HEK293 (cell line): ENCODE measurements at regions not wholly inside any gene's neighbourhood (a gene's known extent, or its start where the extent isn't known, plus 50 kb on each side); places are given as distances from the start of the nearest gene placed in this dataset.

Experiments
- CTCF ChIA-PET: fragments of 350-600 bp; formaldehyde crosslinking; extraction: SDS; loops from one replicate; lab custom pipeline; 2021; ENCODE audit warnings: antibody characterized with exemption; lab: Yijun Ruan, JAX
- POLR2A ChIA-PET: fragments of 300-600 bp; formaldehyde crosslinking; extraction: SDS; loops from one replicate; lab custom pipeline; 2020; ENCODE audit warnings: antibody characterized with exemption, inconsistent platforms; lab: Yijun Ruan, JAX
- H3K27ac ChIP-seq: fragments of 200-500 bp; sonication (Bioruptor generic); 2 replicates; pipeline ENCODE4 v1.5.1; 2014; ENCODE audit warnings: low read depth, low read length, control low read depth, inconsistent platforms; ENCODE audit errors: extremely low read depth
- H3K36me3 ChIP-seq, 2 experiments: fragments of 200-500 bp in 1 of 2; sonication (Bioruptor generic) in 1 of 2; 1 replicate in 1 of 2; 2 replicates in 1 of 2; pipeline ENCODE4 v1.5.1; 2014 to 2017; ENCODE audit warnings: inconsistent platforms in 2 of 2, low read length in 2 of 2; ENCODE audit not compliant: control insufficient read depth in 2 of 2, insufficient read depth in 1 of 2
- H3K4me1 ChIP-seq: fragments of 200-500 bp; sonication (Bioruptor generic); 2 replicates; pipeline ENCODE4 v1.5.1; 2014; ENCODE audit warnings: mild to moderate bottlenecking, low read length, inconsistent platforms; ENCODE audit not compliant: control insufficient read depth, insufficient read depth
- H3K4me3 ChIP-seq: 2 replicates; pipeline ENCODE4 v1.5.1; 2011; ENCODE audit warnings: low read depth, mild to moderate bottlenecking, control low read depth, low read length, moderate library complexity
- H3K9me3 ChIP-seq: fragments of 200-500 bp; sonication (Bioruptor generic); 2 replicates; pipeline ENCODE4 v1.5.1; 2014; ENCODE audit warnings: low read depth, low read length, inconsistent platforms; ENCODE audit not compliant: control insufficient read depth, insufficient read depth
- HOXA7 ChIP-seq: sonication (generic); formaldehyde crosslinking; IDR thresholded peaks from 2 replicates; pipeline ENCODE4 v1.8.1; 2022; ENCODE audit warnings: missing genetic modification reagents, borderline replicate concordance
- KLF16 ChIP-seq: fragments of 450-650 bp; formaldehyde crosslinking; IDR thresholded peaks from 2 replicates; pipeline ENCODE4 v1.5.1; 2017; ENCODE audit warnings: missing biosample characterization, missing genetic modification characterization
- MYNN ChIP-seq: fragments of 450-650 bp; formaldehyde crosslinking; IDR thresholded peaks from 2 replicates; pipeline ENCODE4 v1.5.1; 2016; ENCODE audit warnings: missing biosample characterization, missing genetic modification characterization, borderline replicate concordance
- SCRT1 ChIP-seq: fragments of 450-650 bp; formaldehyde crosslinking; IDR thresholded peaks from 2 replicates; pipeline ENCODE4 v1.5.1; 2016; ENCODE audit warnings: missing biosample characterization, missing genetic modification characterization, borderline replicate concordance
- WT1 ChIP-seq: fragments of 450-650 bp; formaldehyde crosslinking; IDR thresholded peaks from 2 replicates; pipeline ENCODE4 v1.5.1; 2016; ENCODE audit warnings: missing biosample characterization, missing genetic modification characterization
- ZFHX2 ChIP-seq: fragments of 450-650 bp; formaldehyde crosslinking; conservative IDR thresholded peaks from 2 replicates; pipeline ENCODE4 v1.5.1; 2016; ENCODE audit warnings: missing biosample characterization, missing genetic modification characterization
- ZNF10 ChIP-seq: fragments of 450-650 bp; formaldehyde crosslinking; IDR thresholded peaks from 2 replicates; pipeline ENCODE4 v1.5.1; 2017; ENCODE audit warnings: missing biosample characterization, missing genetic modification characterization
- ZNF157 ChIP-seq: fragments of 450-650 bp; formaldehyde crosslinking; IDR thresholded peaks from 2 replicates; pipeline ENCODE4 v1.5.1; 2016; ENCODE audit warnings: missing biosample characterization, missing genetic modification characterization
- ZNF202 ChIP-seq: fragments of 450-650 bp; formaldehyde crosslinking; IDR thresholded peaks from 2 replicates; pipeline ENCODE4 v1.5.1; 2016; ENCODE audit warnings: missing biosample characterization, missing genetic modification characterization, borderline replicate concordance
- ZNF324 ChIP-seq: fragments of 450-650 bp; formaldehyde crosslinking; IDR thresholded peaks from 2 replicates; pipeline ENCODE4 v1.5.1; 2016; ENCODE audit warnings: missing biosample characterization, missing genetic modification characterization
- ZNF366 ChIP-seq: fragments of 450-650 bp; formaldehyde crosslinking; conservative IDR thresholded peaks from 2 replicates; pipeline ENCODE4 v1.5.1; 2016; ENCODE audit warnings: missing biosample characterization, missing genetic modification characterization
- ZNF433 ChIP-seq: fragments of 450-650 bp; formaldehyde crosslinking; IDR thresholded peaks from 2 replicates; pipeline ENCODE4 v1.5.1; 2016; ENCODE audit warnings: missing biosample characterization, missing genetic modification characterization, low read depth
- ZNF677 ChIP-seq: fragments of 450-650 bp; IDR thresholded peaks from 2 replicates; pipeline ENCODE4 v1.5.0; 2018; ENCODE audit warnings: missing biosample characterization, mild to moderate bottlenecking, missing genetic modification characterization, moderate library complexity
- ZNF701 ChIP-seq: fragments of 450-650 bp; formaldehyde crosslinking; IDR thresholded peaks from 2 replicates; pipeline ENCODE4 v1.5.1; 2016; ENCODE audit warnings: missing biosample characterization, missing genetic modification characterization
- TF ChIP-seq, protein P1 (sequence below): fragments of 450-650 bp; formaldehyde crosslinking; IDR thresholded peaks from 2 replicates; pipeline ENCODE4 v1.5.1; 2016; ENCODE audit warnings: missing biosample characterization, missing genetic modification characterization
- TF ChIP-seq, protein P2 (sequence below): fragments of 450-650 bp; formaldehyde crosslinking; IDR thresholded peaks from 2 replicates; pipeline ENCODE4 v1.5.1; 2016; ENCODE audit warnings: missing biosample characterization, missing genetic modification characterization
- TF ChIP-seq, protein P3 (sequence below): fragments of 450-650 bp; formaldehyde crosslinking; IDR thresholded peaks from 2 replicates; pipeline ENCODE4 v1.5.1; 2017; ENCODE audit warnings: missing biosample characterization, missing genetic modification characterization
- TF ChIP-seq, protein P4 (sequence below): fragments of 450-650 bp; formaldehyde crosslinking; IDR thresholded peaks from 2 replicates; pipeline ENCODE4 v1.5.1; 2016; ENCODE audit warnings: missing biosample characterization, missing genetic modification characterization, borderline replicate concordance
- TF ChIP-seq, protein P5 (sequence below): fragments of 450-650 bp; formaldehyde crosslinking; IDR thresholded peaks from 2 replicates; pipeline ENCODE4 v1.5.1; 2016; ENCODE audit warnings: missing biosample characterization, missing genetic modification characterization
- TF ChIP-seq, protein P6 (sequence below): fragments of 450-650 bp; formaldehyde crosslinking; IDR thresholded peaks from 2 replicates; pipeline ENCODE4 v1.5.1; 2017; ENCODE audit warnings: missing biosample characterization, mild to moderate bottlenecking, missing genetic modification characterization, moderate library complexity

DNA sequence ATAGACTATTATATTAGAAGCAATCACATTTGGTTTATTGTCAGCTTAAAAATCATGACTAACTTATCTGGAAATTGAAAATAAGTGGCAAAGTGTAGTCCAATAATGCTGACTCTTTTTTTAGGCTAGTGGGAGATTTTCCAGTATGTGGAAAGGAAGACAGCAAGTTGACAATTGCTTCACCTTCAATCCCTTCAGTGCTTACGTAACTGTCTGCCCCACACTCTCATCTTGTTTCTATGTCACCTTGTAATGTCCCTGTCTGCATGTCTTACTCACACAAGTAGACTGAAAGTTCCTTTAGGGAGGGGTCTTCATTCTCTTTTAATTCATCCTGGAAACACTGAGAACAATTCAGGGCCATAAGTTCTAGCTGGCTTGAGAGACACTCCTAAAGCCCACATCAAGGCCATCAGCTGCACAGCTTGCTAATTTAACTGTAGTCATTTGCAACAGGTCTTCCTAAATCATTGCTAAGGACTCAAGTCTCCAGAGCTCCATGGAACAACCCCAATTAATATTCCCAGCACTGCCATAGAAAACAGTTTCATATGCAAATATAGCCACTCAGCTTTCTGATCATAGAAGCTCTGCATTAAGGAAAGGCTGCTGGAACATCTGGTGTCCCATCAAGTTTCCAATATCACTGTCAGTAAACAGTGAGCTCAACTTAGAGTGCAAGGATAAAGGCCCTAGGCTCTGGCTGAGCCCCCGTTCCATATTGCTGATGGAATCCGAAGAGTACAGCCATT is 230.5 kb downstream of the ETAA1 start (continued):
- TF ChIP-seq ZNF324 (tag by site-specific recombination) = no peak
- TF ChIP-seq ZNF701 (tag by site-specific recombination) = no peak

DNA sequence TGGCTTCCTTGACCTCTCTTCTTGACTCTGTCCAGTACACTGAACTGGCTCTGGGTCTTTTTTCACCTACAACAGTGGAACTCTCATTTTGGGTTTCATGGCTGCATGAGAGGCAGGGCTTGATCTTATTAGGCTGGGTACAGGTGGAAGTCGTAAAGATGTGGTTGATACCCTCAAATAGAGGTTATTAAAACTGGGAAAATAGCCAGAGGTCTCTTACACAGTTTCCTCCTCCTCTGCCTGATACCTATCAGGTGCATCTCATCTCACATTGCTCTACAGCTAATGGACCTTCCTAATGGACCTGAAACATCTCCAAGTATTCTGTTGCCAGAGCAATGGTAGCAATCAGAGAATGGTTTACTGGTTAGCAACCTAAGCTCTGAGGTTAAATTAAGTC is 231.8 kb downstream of the ETAA1 start:
- POLR2A ChIA-PET = no interaction called here
- Histone ChIP-seq H3K36me3 (no peaks in the 10 kb centered on the region), H3K27ac (no peak overlapping the region)
- TF ChIP-seq, protein P1, sequence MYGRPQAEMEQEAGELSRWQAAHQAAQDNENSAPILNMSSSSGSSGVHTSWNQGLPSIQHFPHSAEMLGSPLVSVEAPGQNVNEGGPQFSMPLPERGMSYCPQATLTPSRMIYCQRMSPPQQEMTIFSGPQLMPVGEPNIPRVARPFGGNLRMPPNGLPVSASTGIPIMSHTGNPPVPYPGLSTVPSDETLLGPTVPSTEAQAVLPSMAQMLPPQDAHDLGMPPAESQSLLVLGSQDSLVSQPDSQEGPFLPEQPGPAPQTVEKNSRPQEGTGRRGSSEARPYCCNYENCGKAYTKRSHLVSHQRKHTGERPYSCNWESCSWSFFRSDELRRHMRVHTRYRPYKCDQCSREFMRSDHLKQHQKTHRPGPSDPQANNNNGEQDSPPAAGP (tag by site-specific recombination) = no peak
- TF ChIP-seq ZNF366 (tag by site-specific recombination) (no peak), KLF16 (tag by site-specific recombination) (no peak), ZNF10 (tag by site-specific recombination) (no peak), ZNF202 (no peak), ZNF677 (no peak), ZNF157 (tag by site-specific recombination) (no peak), HOXA7 (no peak), WT1 (tag by site-specific recombination) (no peak), ZFHX2 (no peak), SCRT1 (tag by site-specific recombination) (no peak), ZNF433 (tag by site-specific recombination) (no peak), MYNN (tag by site-specific recombination) (no peak)
- TF ChIP-seq, protein P2, sequence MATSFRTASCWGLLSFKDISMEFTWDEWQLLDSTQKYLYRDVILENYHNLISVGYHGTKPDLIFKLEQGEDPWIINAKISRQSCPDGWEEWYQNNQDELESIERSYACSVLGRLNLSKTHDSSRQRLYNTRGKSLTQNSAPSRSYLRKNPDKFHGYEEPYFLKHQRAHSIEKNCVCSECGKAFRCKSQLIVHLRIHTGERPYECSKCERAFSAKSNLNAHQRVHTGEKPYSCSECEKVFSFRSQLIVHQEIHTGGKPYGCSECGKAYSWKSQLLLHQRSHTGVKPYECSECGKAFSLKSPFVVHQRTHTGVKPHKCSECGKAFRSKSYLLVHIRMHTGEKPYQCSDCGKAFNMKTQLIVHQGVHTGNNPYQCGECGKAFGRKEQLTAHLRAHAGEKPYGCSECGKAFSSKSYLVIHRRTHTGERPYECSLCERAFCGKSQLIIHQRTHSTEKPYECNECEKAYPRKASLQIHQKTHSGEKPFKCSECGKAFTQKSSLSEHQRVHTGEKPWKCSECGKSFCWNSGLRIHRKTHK (tag by site-specific recombination) = no peak
- TF ChIP-seq, protein P3, sequence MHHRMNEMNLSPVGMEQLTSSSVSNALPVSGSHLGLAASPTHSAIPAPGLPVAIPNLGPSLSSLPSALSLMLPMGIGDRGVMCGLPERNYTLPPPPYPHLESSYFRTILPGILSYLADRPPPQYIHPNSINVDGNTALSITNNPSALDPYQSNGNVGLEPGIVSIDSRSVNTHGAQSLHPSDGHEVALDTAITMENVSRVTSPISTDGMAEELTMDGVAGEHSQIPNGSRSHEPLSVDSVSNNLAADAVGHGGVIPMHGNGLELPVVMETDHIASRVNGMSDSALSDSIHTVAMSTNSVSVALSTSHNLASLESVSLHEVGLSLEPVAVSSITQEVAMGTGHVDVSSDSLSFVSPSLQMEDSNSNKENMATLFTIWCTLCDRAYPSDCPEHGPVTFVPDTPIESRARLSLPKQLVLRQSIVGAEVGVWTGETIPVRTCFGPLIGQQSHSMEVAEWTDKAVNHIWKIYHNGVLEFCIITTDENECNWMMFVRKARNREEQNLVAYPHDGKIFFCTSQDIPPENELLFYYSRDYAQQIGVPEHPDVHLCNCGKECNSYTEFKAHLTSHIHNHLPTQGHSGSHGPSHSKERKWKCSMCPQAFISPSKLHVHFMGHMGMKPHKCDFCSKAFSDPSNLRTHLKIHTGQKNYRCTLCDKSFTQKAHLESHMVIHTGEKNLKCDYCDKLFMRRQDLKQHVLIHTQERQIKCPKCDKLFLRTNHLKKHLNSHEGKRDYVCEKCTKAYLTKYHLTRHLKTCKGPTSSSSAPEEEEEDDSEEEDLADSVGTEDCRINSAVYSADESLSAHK (tag by site-specific recombination) = no peak
- TF ChIP-seq, protein P4, sequence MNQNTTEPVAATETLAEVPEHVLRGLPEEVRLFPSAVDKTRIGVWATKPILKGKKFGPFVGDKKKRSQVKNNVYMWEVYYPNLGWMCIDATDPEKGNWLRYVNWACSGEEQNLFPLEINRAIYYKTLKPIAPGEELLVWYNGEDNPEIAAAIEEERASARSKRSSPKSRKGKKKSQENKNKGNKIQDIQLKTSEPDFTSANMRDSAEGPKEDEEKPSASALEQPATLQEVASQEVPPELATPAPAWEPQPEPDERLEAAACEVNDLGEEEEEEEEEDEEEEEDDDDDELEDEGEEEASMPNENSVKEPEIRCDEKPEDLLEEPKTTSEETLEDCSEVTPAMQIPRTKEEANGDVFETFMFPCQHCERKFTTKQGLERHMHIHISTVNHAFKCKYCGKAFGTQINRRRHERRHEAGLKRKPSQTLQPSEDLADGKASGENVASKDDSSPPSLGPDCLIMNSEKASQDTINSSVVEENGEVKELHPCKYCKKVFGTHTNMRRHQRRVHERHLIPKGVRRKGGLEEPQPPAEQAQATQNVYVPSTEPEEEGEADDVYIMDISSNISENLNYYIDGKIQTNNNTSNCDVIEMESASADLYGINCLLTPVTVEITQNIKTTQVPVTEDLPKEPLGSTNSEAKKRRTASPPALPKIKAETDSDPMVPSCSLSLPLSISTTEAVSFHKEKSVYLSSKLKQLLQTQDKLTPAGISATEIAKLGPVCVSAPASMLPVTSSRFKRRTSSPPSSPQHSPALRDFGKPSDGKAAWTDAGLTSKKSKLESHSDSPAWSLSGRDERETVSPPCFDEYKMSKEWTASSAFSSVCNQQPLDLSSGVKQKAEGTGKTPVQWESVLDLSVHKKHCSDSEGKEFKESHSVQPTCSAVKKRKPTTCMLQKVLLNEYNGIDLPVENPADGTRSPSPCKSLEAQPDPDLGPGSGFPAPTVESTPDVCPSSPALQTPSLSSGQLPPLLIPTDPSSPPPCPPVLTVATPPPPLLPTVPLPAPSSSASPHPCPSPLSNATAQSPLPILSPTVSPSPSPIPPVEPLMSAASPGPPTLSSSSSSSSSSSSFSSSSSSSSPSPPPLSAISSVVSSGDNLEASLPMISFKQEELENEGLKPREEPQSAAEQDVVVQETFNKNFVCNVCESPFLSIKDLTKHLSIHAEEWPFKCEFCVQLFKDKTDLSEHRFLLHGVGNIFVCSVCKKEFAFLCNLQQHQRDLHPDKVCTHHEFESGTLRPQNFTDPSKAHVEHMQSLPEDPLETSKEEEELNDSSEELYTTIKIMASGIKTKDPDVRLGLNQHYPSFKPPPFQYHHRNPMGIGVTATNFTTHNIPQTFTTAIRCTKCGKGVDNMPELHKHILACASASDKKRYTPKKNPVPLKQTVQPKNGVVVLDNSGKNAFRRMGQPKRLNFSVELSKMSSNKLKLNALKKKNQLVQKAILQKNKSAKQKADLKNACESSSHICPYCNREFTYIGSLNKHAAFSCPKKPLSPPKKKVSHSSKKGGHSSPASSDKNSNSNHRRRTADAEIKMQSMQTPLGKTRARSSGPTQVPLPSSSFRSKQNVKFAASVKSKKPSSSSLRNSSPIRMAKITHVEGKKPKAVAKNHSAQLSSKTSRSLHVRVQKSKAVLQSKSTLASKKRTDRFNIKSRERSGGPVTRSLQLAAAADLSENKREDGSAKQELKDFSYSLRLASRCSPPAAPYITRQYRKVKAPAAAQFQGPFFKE (tag by site-specific recombination) = no peak
- TF ChIP-seq, protein P5, sequence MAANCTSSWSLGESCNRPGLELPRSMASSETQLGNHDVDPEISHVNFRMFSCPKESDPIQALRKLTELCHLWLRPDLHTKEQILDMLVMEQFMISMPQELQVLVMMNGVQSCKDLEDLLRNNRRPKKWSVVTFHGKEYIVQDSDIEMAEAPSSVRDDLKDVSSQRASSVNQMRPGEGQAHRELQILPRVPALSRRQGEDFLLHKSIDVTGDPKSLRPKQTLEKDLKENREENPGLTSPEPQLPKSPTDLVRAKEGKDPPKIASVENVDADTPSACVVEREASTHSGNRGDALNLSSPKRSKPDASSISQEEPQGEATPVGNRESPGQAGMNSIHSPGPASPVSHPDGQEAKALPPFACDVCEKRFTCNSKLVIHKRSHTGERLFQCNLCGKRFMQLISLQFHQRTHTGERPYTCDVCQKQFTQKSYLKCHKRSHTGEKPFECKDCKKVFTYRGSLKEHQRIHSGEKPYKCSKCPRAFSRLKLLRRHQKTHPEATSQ (tag by site-specific recombination) = no peak
- TF ChIP-seq, protein P6, sequence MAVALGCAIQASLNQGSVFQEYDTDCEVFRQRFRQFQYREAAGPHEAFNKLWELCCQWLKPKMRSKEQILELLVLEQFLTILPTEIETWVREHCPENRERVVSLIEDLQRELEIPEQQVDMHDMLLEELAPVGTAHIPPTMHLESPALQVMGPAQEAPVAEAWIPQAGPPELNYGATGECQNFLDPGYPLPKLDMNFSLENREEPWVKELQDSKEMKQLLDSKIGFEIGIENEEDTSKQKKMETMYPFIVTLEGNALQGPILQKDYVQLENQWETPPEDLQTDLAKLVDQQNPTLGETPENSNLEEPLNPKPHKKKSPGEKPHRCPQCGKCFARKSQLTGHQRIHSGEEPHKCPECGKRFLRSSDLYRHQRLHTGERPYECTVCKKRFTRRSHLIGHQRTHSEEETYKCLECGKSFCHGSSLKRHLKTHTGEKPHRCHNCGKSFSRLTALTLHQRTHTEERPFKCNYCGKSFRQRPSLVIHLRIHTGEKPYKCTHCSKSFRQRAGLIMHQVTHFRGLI (tag by site-specific recombination) = no peak
- TF ChIP-seq, all 188 proteins: peak for 0
- no peak overlapping the region for H3K4me3 ChIP-seq
- CTCF ChIA-PET = no interaction called here
- no peaks in the 10 kb centered on the region for H3K4me1 ChIP-seq
- H3K9me3 ChIP-seq = no peaks in the 10 kb centered on the region
